EH (cell line): ENCODE measurements at regions not wholly inside any gene's neighbourhood (a gene's known extent, or its start where the extent isn't known, plus 50 kb on each side); places are given as distances from the start of the nearest gene placed in this dataset.

Experiments used
- DNase-seq: peaks from one replicate; pipeline ENCODE4 v3.0.0-alpha.2; 2015; ENCODE audit warnings: low read depth

- DNase-seq = no peak
Measured at GRCh38 chr11:80595011-80595410, 1154.2 kb upstream of the TENM4 start.

- no peak for DNase-seq
Measured at GRCh38 chr11:80593648-80594374, 1153.0 kb upstream of the TENM4 start.

- DNase-seq = no peak
Measured at GRCh38 chr11:80592546-80592945, 1151.7 kb upstream of the TENM4 start.

GRCh38 chr11:80587906-80588305, 1147.1 kb upstream of the TENM4 start:
- no peak for DNase-seq

- no peak for DNase-seq
Measured at GRCh38 chr11:80586464-80586863, 1145.6 kb upstream of the TENM4 start.

- no peak for DNase-seq
Measured at GRCh38 chr11:80584661-80585060, 1143.8 kb upstream of the TENM4 start.

- no peak for DNase-seq
Measured at GRCh38 chr11:80569832-80570231, 1129.0 kb upstream of the TENM4 start.

GRCh38 chr11:80565231-80565630, 1124.4 kb upstream of the TENM4 start:
- no peak for DNase-seq

GRCh38 chr11:80562523-80563125, 1121.8 kb upstream of the TENM4 start:
- no peak for DNase-seq

- DNase-seq = no peak
Measured at GRCh38 chr11:80559942-80560341, 1119.1 kb upstream of the TENM4 start.

- DNase-seq = no peak
Measured at GRCh38 chr11:80553565-80553964, 1112.7 kb upstream of the TENM4 start.

- DNase-seq = no peak
Measured at GRCh38 chr11:80542704-80543103, 1101.9 kb upstream of the TENM4 start.

GRCh38 chr11:80538040-80538439, 1097.2 kb upstream of the TENM4 start:
- DNase-seq = no peak

GRCh38 chr11:80533463-80533862, 1092.6 kb upstream of the TENM4 start:
- DNase-seq = no peak

GRCh38 chr11:80532633-80533232, 1091.9 kb upstream of the TENM4 start:
- DNase-seq = no peak

- DNase-seq = no peak
Measured at GRCh38 chr11:80529726-80530125, 1088.9 kb upstream of the TENM4 start.

- DNase-seq = no peak
Measured at GRCh38 chr11:80525663-80526405, 1085.0 kb upstream of the TENM4 start.

- DNase-seq = no peak
Measured at GRCh38 chr11:80524349-80524748, 1083.5 kb upstream of the TENM4 start.

GRCh38 chr11:80523057-80523456, 1082.2 kb upstream of the TENM4 start:
- DNase-seq = no peak

- no peak for DNase-seq
Measured at GRCh38 chr11:80521592-80521991, 1080.8 kb upstream of the TENM4 start.

- DNase-seq = no peak
Measured at GRCh38 chr11:80520507-80520887, 1079.7 kb upstream of the TENM4 start.

- no peak for DNase-seq
Measured at GRCh38 chr11:80519596-80520506, 1079.0 kb upstream of the TENM4 start.
